Mucosa of descending colon (tissue), 3 donors: ENCODE measurements at regions not wholly inside any gene's neighbourhood (a gene's known extent, or its start where the extent isn't known, plus 50 kb on each side); places are given as distances from the start of the nearest gene placed in this dataset.
A peak's percentile ranks its signal among the peaks of the same experiment; 100 is the strongest.

Source experiments
- ATAC-seq: fragments of 200-7000 bp; cut with Tn5 transposase; one replicate; pipeline ENCODE4 v1.9.1; 2020; ENCODE audit warnings: mild to moderate bottlenecking, moderate library complexity
- DNase-seq, 3 donors: peaks; one replicate each; pipeline ENCODE4 v3.0.0-alpha.2; 2020
- H3K36me3 ChIP-seq: fragments of 200-600 bp; one replicate; pipeline ENCODE4 v1.8.0; 2021; ENCODE audit warnings: low read depth, mild to moderate bottlenecking
- H3K4me1 ChIP-seq: fragments of 200-600 bp; one replicate; pipeline ENCODE4 v1.8.0; 2021; ENCODE audit warnings: low read depth, mild to moderate bottlenecking
- H3K4me3 ChIP-seq: fragments of 200-600 bp; one replicate; pipeline ENCODE4 v1.8.0; 2021; ENCODE audit warnings: mild to moderate bottlenecking
- H3K9me3 ChIP-seq: fragments of 200-600 bp; one replicate; pipeline ENCODE4 v1.8.0; 2021; ENCODE audit warnings: mild to moderate bottlenecking
- intact Hi-C, 2 donors: fragments of 100-400 bp; cut with DNase I in 1 of 2; cut with micrococcal nuclease in 1 of 2; formaldehyde crosslinking; loops; one replicate each; pipeline versions ENCODE4 v1.11.0 to v1.11.1; 2022; cut with DNase I, micrococcal nuclease
- TF ChIP-seq, protein P1 (sequence below): fragments of 200-600 bp; IDR thresholded peaks from one replicate; pipeline ENCODE4 v1.8.0; 2022; ENCODE audit warnings: antibody characterized with exemption, mild to moderate bottlenecking
- donor health status: DM: no; HTN: no; CAD: no; lungs with moderate emphysema.
- donor health status: DM: no; HTN: no; CAD: no.
- donor health status: DM: no; HTN: yes; CAD: no.

DNA sequence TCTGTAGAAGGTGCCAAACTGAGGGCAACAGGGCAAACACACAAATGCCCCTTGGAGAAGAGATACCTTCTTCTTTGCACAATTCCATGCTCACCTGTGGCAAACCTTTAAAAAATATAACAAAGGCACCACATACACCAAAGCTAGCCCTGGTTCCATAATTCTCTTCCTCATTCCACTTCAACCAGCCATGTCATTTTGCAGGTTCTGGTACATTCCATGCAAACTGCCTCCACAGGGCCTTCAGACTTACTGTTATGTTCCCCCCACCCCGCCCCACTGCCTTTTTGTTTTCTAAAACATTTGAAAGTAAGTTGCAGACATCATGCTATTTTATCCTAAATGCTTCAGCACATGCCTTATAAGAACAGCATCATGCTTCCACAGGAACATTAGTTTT, 269.0 kb downstream of the NSUN3 start:
- TF ChIP-seq, protein P1, sequence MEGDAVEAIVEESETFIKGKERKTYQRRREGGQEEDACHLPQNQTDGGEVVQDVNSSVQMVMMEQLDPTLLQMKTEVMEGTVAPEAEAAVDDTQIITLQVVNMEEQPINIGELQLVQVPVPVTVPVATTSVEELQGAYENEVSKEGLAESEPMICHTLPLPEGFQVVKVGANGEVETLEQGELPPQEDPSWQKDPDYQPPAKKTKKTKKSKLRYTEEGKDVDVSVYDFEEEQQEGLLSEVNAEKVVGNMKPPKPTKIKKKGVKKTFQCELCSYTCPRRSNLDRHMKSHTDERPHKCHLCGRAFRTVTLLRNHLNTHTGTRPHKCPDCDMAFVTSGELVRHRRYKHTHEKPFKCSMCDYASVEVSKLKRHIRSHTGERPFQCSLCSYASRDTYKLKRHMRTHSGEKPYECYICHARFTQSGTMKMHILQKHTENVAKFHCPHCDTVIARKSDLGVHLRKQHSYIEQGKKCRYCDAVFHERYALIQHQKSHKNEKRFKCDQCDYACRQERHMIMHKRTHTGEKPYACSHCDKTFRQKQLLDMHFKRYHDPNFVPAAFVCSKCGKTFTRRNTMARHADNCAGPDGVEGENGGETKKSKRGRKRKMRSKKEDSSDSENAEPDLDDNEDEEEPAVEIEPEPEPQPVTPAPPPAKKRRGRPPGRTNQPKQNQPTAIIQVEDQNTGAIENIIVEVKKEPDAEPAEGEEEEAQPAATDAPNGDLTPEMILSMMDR, result no peak
- no peak for ATAC-seq
- H3K9me3 ChIP-seq, result no peaks in the 10 kb centered on the region
- no peak for DNase-seq
- no peaks in the 10 kb centered on the region for H3K36me3 ChIP-seq
- intact Hi-C loops, result no loop called here
- H3K4me1 ChIP-seq, result no peaks in the 10 kb centered on the region
- no peak overlapping the region for H3K4me3 ChIP-seq

DNA sequence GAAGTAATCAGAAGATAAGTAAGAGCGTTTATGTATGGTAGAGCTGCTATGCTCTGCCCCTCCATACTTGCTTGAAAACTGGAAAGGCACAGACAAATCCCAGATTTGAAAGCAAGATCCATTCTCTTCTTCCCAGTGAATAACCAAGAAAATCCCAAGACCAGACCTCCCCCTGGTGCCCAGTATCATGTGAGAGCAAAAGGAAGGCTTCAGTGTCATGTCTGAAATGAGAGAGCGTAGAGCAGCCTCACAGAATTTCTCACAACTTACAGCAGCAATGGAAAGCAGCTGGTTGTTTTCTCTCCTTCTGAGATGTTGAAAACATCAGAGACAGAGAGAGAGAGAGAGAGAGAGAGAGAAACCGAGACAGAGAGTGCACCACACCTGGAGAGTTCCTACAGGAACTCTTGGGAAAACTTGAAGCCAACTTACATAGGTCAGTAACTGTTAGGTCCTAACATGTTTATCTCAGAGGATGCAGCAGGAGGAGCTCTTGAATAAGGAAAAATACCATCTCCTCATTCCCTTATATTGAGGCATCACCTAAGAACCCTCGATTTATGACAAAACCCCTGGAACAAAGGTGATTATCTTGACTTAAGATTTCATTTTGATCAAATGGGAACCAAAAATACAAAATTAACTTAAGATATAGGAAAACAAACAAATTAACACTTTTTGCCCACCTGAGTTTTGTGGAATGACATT, 273.3 kb downstream of the NSUN3 start:
- ATAC-seq, result peak; percentile 87
- no peak overlapping the region for H3K4me3 ChIP-seq
- DNase-seq, result peak in 1 of 3 donors; percentile 58
- intact Hi-C loops, result no loop called here
- TF ChIP-seq, protein P1, result no peak
- H3K4me1 ChIP-seq, result no peaks in the 10 kb centered on the region
- H3K36me3 ChIP-seq, result no peaks in the 10 kb centered on the region
- H3K9me3 ChIP-seq, result no peaks in the 10 kb centered on the region

DNA sequence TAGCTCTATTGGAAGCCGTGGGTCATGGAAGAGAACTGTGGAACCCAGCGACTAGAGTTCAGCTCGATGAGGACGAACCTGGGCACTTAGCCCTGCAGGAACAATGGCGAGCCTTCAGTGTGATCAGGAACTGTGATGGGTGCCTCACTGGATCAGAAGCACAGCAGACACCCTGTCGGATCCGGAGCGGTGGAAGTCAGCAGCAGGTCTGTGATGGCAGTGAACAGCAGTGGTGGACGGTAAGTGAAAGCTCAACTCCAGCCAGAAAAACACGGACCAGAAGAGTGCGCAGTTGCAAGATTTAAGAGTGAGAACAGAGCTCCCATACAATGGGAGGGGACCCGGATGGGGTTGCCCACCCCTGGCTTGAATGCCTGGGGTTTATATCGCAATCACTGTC, 282.2 kb downstream of the NSUN3 start:
- DNase-seq (no peak), ATAC-seq (no peak)
- Histone ChIP-seq H3K9me3 (no peaks in the 10 kb centered on the region), H3K4me3 (no peak overlapping the region), H3K4me1 (no peaks in the 10 kb centered on the region), H3K36me3 (no peaks in the 10 kb centered on the region)
- TF ChIP-seq, protein P1, result no peak
- intact Hi-C loops, result no loop called here

DNA sequence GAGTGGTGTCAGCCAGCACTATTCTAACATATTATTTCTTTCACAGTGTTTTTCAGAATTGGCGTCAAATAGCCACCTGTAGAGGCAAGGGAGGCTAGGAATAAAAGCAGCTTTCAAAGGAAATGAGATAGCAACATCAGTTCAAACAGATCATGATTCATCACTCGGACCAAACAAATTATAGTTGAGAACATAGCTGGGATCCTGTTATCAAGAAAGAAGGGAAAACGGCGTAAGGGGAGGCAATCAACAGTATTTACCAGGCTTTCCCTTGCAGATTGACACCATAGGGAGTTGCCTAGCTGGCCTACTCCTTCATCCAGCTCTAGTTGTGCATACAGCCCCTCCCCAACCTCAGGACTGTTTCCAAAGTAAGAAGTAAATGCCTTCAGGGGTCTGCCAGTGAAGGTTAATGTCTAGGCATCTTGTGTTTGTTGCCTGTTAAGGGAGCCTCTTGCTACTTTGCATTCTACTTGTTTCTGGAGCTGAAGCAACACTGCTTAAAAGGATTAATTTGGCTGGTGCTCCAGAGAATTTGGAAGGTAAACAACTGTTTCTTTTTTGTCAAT, 286.5 kb downstream of the NSUN3 start:
- intact Hi-C loops, result no loop called here
- TF ChIP-seq, protein P1, result no peak
- H3K36me3 ChIP-seq, result no peaks in the 10 kb centered on the region
- H3K9me3 ChIP-seq, result no peaks in the 10 kb centered on the region
- no peak for ATAC-seq
- H3K4me1 ChIP-seq, result no peaks in the 10 kb centered on the region
- no peak for DNase-seq
- no peak overlapping the region for H3K4me3 ChIP-seq

DNA sequence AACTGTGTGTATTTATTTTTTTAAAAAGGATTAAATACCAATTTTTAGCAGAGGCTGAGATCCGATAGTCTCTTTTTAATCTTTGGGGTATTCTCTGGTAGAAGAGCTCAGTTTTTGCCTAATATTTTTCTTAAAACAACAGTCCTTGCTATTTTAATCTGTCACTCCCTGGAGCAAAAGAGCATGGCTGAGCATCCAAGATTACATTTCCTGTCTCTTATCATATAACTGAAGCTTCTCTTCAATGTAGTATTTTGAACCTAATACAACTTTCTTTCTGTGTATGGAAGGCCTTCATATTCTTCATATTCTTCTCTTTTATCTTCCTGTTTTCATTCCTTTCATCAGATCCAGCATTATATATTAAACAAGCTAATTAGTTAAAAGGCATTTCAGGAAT, 293.7 kb downstream of the NSUN3 start:
- DNase-seq, result no peak
- TF ChIP-seq, protein P1, result no peak

More for the DNA sequence above, 293.7 kb downstream of the NSUN3 start:
- H3K4me1 ChIP-seq, result no peaks in the 10 kb centered on the region
- no peaks in the 10 kb centered on the region for H3K36me3 ChIP-seq
- H3K4me3 ChIP-seq, result no peak overlapping the region
- no peaks in the 10 kb centered on the region for H3K9me3 ChIP-seq
- ATAC-seq, result no peak
- intact Hi-C loops, result no loop called here
